ENCODE measurements at regions not wholly inside any gene's neighbourhood (a gene's known extent, or its start where the extent isn't known, plus 50 kb on each side); places are given as distances from the start of the nearest gene placed in this dataset.

- Histone ChIP-seq H4K20me1 (ENCODE audit: control insufficient read depth, extremely low read depth, insufficient read depth, low read length) (no peaks in the 10 kb centered on the region), H3K79me2 (ENCODE audit: control insufficient read depth, insufficient read depth, low read length) (no peaks in the 10 kb centered on the region), H2AFZ (ENCODE audit: control insufficient read depth, low read length) (no peak overlapping the region), H3K9me3 (ENCODE audit: control insufficient read depth, low read depth, low read length) (no peaks in the 10 kb centered on the region), H3K36me3 (ENCODE audit: control insufficient read depth in 2 of 2, extremely low read depth in 1 of 2, insufficient read depth in 2 of 2, low read length in 2 of 2) (no peaks in the 10 kb centered on the region), H3K27me3 (ENCODE audit: control insufficient read depth, extremely low read depth, insufficient read depth, low read length) (no peaks in the 10 kb centered on the region), H3K9me1 (ENCODE audit: control insufficient read depth, extremely low read depth, insufficient read depth, low read length) (no peaks in the 10 kb centered on the region), H3K27ac (ENCODE audit: control insufficient read depth, insufficient read depth, low read length) (no peak overlapping the region), H3K4me3 (ENCODE audit: control insufficient read depth in 2 of 3, extremely low read depth in 1 of 3, insufficient read depth in 2 of 3, low read depth in 1 of 3, low read length in 3 of 3) (no peak overlapping the region), H3K4me2 (ENCODE audit: control insufficient read depth, extremely low read depth, insufficient read depth, low read depth, low read length) (no peak overlapping the region), H3K9ac (ENCODE audit: control insufficient read depth, extremely low read depth, insufficient read depth, low read length) (no peak overlapping the region), H3K4me1 (ENCODE audit: control insufficient read depth, extremely low read depth, insufficient read depth, low read length) (no peaks in the 10 kb centered on the region)
- FAIRE-seq: no peak
- no peak for DNase-seq (ENCODE audit: low read depth, low spot score)
- dilution Hi-C loops (cut with MboI; ENCODE audit: extremely low pct_ligation_motif_present, low sequenced_read_pairs): no loop called here
- TF ChIP-seq EZH2 (IDR thresholded peaks at IDR 0.05; ENCODE audit: low read length) (no peak), CTCF (optimal IDR thresholded peaks at IDR 0.05 in 1 of 3, IDR thresholded peaks at IDR 0.05 in 1 of 3, conservative IDR thresholded peaks at IDR 0.05 in 1 of 3; ENCODE audit: extremely low read depth in 1 of 3, insufficient read depth in 2 of 3, low read length in 3 of 3) (no peak)
Measured at GRCh38 chr5:152901754-152902153, 496.7 kb upstream of the NMUR2 start.

- Histone ChIP-seq H3K9ac (ENCODE audit: control insufficient read depth, extremely low read depth, insufficient read depth, low read length) (no peak overlapping the region), H3K9me3 (ENCODE audit: control insufficient read depth, low read depth, low read length) (no peaks in the 10 kb centered on the region), H2AFZ (ENCODE audit: control insufficient read depth, low read length) (no peak overlapping the region), H3K36me3 (ENCODE audit: control insufficient read depth in 2 of 2, extremely low read depth in 1 of 2, insufficient read depth in 2 of 2, low read length in 2 of 2) (no peaks in the 10 kb centered on the region), H3K79me2 (ENCODE audit: control insufficient read depth, insufficient read depth, low read length) (no peaks in the 10 kb centered on the region), H3K9me1 (ENCODE audit: control insufficient read depth, extremely low read depth, insufficient read depth, low read length) (no peaks in the 10 kb centered on the region), H4K20me1 (ENCODE audit: control insufficient read depth, extremely low read depth, insufficient read depth, low read length) (no peaks in the 10 kb centered on the region), H3K4me1 (ENCODE audit: control insufficient read depth, extremely low read depth, insufficient read depth, low read length) (no peaks in the 10 kb centered on the region), H3K27ac (ENCODE audit: control insufficient read depth, insufficient read depth, low read length) (no peak overlapping the region), H3K4me3 (ENCODE audit: control insufficient read depth in 2 of 3, extremely low read depth in 1 of 3, insufficient read depth in 2 of 3, low read depth in 1 of 3, low read length in 3 of 3) (no peak overlapping the region), H3K27me3 (ENCODE audit: control insufficient read depth, extremely low read depth, insufficient read depth, low read length) (no peaks in the 10 kb centered on the region), H3K4me2 (ENCODE audit: control insufficient read depth, extremely low read depth, insufficient read depth, low read depth, low read length) (no peak overlapping the region)
- no peak for DNase-seq (ENCODE audit: low read depth, low spot score)
- FAIRE-seq: no peak
- TF ChIP-seq CTCF (optimal IDR thresholded peaks at IDR 0.05 in 1 of 3, IDR thresholded peaks at IDR 0.05 in 1 of 3, conservative IDR thresholded peaks at IDR 0.05 in 1 of 3; ENCODE audit: extremely low read depth in 1 of 3, insufficient read depth in 2 of 3, low read length in 3 of 3) (no peak), EZH2 (IDR thresholded peaks at IDR 0.05; ENCODE audit: low read length) (no peak)
- dilution Hi-C loops (cut with MboI; ENCODE audit: extremely low pct_ligation_motif_present, low sequenced_read_pairs): no loop called here
Measured at GRCh38 chr5:152905286-152905685, 500.2 kb upstream of the NMUR2 start.
